Mesodermal cell (in vitro differentiated cells): ENCODE measurements at regions not wholly inside any gene's neighbourhood (a gene's known extent, or its start where the extent isn't known, plus 50 kb on each side); places are given as distances from the start of the nearest gene placed in this dataset.

ENCODE experiments used
- H3K27ac ChIP-seq: 2 replicates; pipeline ENCODE4 v1.7.0; 2013; ENCODE audit warnings: mild to moderate bottlenecking, low read depth, low read length, moderate library complexity; ENCODE audit not compliant: severe bottlenecking
- H3K36me3 ChIP-seq: 2 replicates; pipeline ENCODE4 v1.7.1; 2013; ENCODE audit warnings: mild to moderate bottlenecking, low read length, moderate library complexity; ENCODE audit not compliant: control insufficient read depth, insufficient read depth
- H3K4me1 ChIP-seq: one replicate; pipeline ENCODE4 v1.7.1; 2013; ENCODE audit warnings: mild to moderate bottlenecking, low read length; ENCODE audit not compliant: insufficient read depth, control insufficient read depth, poor library complexity, severe bottlenecking
- H3K4me3 ChIP-seq: 2 replicates; pipeline ENCODE4 v1.7.0; 2013; ENCODE audit warnings: low read length, control low read depth, mild to moderate bottlenecking; ENCODE audit not compliant: insufficient read depth, poor library complexity, severe bottlenecking; ENCODE audit errors: extremely low read depth
- H3K9me3 ChIP-seq: 2 replicates; pipeline ENCODE4 v1.7.1; 2013; ENCODE audit warnings: mild to moderate bottlenecking, low read length, moderate library complexity; ENCODE audit not compliant: control insufficient read depth
- WGBS, 2 experiments: methylation state at CpG; one replicate each; pipeline ENCODE4 v1.1.5; 2013; ENCODE audit warnings: missing lambda C conversion rate in 2 of 2; ENCODE audit not compliant: insufficient coverage in 2 of 2; 5-methylcytosine and 5-hydroxymethylcytosine counted together

DNA sequence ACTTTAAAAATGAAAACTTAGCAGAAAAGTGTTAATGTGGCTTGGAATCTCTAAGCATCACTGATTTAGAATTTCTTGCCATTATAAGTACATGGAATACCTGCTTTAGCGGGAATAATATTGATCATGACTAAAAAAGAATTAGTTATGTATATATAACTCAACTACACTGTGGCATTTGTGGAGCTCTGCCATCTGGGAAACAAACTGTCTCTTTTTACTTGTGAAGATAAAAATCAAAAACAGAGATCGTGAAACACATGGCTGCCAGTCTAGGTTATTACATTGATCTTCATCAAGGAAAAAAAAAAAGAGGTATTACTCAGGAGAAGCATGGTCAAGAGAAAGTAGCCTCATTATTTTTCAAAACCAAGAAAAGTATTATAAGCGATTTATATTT, 287.4 kb downstream of the HTR1A start:
- H3K4me1 ChIP-seq: no peaks in the 10 kb centered on the region
- WGBS, 2 experiments: 80% methylated on average over 1 of the region's 3 CpGs; no CpG with 5 or more reads in 1 of the 2 experiments
- H3K27ac ChIP-seq: no peak overlapping the region
- H3K36me3 ChIP-seq: no peaks in the 10 kb centered on the region
- H3K9me3 ChIP-seq: peaks cover 3% of the 10 kb centered on the region
- H3K4me3 ChIP-seq: no peak overlapping the region

DNA sequence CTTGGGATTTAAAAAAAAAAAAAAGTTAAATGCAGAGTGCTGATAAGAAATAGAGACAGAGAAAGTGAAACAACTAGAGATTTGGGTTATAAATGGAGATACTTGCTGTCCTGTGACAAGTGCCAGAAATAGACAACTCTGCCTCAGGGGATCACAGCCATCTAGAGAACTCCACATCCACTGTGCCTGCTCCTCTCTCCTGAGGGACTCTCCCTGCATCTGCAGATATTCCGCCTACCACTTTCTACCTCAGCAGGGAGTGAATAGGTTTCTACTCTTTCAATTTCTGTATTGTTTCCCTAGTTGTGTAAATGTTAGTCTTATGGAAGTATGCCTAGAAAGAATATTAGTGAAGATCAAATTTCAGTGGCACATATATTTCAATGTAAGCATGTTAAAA, 307.2 kb downstream of the HTR1A start:
- no peaks in the 10 kb centered on the region for H3K36me3 ChIP-seq
- no peak overlapping the region for H3K27ac ChIP-seq
- H3K4me1 ChIP-seq: peaks cover 8% of the 10 kb centered on the region
- no CpG with 5 or more reads among the region's 1 CpG for WGBS, 2 experiments
- H3K4me3 ChIP-seq: no peak overlapping the region
- no peaks in the 10 kb centered on the region for H3K9me3 ChIP-seq

DNA sequence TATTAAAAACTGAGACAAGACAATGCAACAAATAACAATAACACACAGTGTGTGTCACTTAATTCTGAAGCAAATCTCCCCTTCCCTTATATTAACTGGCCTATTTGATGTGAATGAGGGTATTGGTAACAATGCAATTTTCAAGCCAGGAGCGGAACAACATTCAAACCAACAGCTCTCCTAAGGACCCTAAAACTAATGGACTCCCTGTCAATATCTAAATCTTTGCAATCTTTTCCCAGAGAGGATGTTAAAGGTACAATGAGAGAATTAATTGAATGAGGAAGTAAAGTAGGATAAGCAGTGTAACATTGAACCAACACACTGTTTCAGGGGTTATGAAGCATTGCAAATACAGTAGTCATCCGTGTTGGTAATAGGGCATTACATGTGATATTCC, 311.7 kb downstream of the HTR1A start:
- Histone ChIP-seq H3K4me1 (peaks cover 8% of the 10 kb centered on the region), H3K36me3 (no peaks in the 10 kb centered on the region), H3K27ac (no peak overlapping the region), H3K9me3 (peaks cover 6% of the 10 kb centered on the region), H3K4me3 (no peak overlapping the region)
- no CpG with 5 or more reads among the region's 2 CpGs for WGBS, 2 experiments

DNA sequence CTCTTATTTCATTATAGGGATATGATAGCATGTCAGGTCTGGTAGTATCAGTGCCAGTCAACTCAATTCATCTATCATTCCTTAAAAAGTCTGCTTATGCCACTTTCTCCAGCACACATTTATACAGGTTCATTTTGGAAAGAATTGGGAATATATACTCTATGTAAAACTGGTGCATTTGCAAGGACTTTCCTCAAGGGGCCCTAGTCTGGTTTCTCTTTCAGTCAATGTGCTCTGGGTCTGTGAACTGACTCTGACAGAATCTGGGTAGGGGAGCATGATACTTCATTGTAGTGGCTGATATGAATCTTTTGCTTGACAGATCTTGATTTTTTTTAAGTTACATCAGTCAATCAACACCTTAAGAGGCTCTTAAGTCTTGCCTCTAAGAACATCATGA, 313.9 kb downstream of the HTR1A start:
- peaks cover 6% of the 10 kb centered on the region for H3K9me3 ChIP-seq
- no peak overlapping the region for H3K4me3 ChIP-seq
- no peaks in the 10 kb centered on the region for H3K36me3 ChIP-seq
- no peak overlapping the region for H3K27ac ChIP-seq
- H3K4me1 ChIP-seq: peaks cover 10% of the 10 kb centered on the region

DNA sequence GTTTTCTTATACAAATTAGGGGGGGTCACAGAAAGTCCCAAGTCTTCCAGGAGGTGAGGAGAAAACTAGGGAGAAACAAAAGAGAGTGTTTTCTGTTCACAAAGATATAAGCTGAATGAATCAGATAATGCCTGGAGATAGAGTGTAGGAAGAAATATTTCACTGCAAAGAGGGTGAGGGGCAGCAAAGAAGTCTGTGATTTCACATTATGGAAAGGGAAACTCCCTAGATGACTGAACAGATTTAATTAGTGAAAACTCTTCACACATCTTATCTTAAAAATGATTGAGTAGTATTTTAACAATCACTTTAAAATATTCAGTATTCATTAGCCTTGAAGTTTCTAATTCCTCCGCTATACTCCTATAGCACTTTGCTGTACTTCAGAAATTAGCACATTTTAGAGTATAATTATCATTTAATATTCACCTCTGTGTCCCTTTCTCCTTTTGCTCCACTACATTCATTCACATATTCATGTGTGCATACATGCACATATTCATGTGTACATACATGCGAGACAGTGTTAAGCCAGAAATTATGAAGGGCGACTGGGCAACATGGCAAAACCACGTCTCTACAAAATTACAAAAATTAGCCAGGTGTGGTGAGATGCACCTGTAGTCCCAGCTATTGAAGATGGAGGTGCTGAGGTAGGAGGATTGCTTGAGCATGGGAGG, 332.2 kb downstream of the HTR1A start:
- H3K9me3 ChIP-seq: no peaks in the 10 kb centered on the region
- no peak overlapping the region for H3K27ac ChIP-seq
- H3K4me1 ChIP-seq: no peaks in the 10 kb centered on the region
- no peak overlapping the region for H3K4me3 ChIP-seq
- WGBS, 2 experiments: 100% methylated on average over 1 of the region's 4 CpGs; no CpG with 5 or more reads in 1 of the 2 experiments
- no peaks in the 10 kb centered on the region for H3K36me3 ChIP-seq

DNA sequence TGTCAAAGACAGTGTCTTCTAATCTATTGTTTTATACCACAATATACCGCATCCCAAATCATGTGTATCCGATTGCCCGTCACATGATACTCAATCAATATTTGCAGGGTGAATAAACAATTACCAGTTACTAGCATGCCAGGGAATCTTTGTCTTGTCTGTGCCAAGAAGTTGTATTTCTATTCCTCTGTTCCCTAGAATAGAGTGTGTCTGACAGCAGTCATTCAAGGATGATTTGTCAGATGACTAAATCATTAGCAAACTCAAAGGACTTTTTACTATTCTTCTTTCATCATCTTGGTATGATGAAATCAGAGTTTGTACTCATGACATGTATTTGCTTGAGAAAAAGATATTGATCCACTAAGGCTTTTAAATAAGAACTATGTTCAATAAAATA, 348.8 kb downstream of the HTR1A start:
- Histone ChIP-seq H3K4me3 (no peak overlapping the region), H3K27ac (no peak overlapping the region), H3K36me3 (no peaks in the 10 kb centered on the region), H3K4me1 (no peaks in the 10 kb centered on the region), H3K9me3 (no peaks in the 10 kb centered on the region)
- 100% methylated on average over 2 to 3 of the region's 3 CpGs for WGBS, 2 experiments

DNA sequence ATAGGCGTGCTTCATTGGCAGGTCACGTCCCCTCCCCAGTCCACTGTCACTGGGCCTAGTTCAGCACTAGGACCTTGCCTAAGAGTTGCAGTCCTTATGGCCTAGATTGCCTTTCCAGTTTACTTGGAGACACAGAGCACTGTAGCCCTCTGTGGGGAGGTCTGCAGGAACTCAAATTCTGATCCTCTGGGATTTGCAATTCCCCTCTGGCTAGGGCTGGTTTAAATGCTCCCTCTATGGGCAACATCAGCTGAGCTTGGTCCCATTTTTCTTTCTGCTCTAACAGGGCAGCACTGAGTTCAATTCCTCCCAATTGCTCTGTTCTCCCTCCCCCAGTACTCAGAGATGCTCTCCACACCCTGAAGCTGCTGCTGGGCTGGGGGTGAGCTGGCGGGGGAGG, 358.2 kb downstream of the HTR1A start:
- Histone ChIP-seq H3K9me3 (no peaks in the 10 kb centered on the region), H3K36me3 (no peaks in the 10 kb centered on the region), H3K4me3 (no peak overlapping the region), H3K27ac (no peak overlapping the region), H3K4me1 (no peaks in the 10 kb centered on the region)
- 100% methylated on average over 2 of the region's 3 CpGs for WGBS, 2 experiments

DNA sequence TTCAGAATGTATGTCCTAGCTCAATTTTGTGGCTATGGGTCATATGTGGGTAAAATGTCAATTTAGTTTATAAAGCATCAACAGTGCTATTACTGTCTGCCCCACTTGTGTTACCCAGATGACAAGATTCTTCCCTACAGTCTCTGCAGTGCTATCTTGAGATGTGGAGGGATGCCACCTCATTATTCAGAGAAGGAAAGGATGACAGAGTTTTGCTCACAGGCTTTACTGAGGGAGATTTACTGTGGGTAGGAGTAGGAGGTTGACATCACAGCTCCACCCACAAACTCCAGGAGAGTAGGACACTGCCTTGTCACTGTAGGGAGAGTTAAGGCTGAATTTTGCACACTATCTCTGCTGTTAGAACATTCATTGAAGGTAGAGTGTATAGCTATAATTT, 359.3 kb downstream of the HTR1A start:
- Histone ChIP-seq H3K4me1 (no peaks in the 10 kb centered on the region), H3K9me3 (no peaks in the 10 kb centered on the region), H3K36me3 (no peaks in the 10 kb centered on the region), H3K27ac (no peak overlapping the region), H3K4me3 (no peak overlapping the region)

DNA sequence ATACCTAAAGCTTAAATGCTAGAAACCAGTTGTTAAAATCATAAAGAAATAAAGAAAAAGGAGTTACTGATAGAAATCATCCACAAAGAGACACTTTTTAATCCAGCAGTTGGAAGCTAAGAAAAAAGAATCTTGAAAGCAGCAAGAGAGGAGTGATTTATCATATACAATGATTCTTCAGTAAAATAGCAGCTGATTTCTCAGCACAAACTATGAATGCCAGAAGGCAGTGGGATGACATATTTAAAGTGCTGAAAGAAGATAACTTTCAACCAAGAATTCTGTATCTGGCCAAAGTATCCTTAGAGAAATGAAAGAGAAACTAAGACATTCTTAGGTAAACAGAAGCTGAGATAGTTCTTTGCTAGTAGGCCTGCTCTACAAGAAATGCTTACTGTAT, 366.0 kb downstream of the HTR1A start:
- no peaks in the 10 kb centered on the region for H3K4me1 ChIP-seq

DNA sequence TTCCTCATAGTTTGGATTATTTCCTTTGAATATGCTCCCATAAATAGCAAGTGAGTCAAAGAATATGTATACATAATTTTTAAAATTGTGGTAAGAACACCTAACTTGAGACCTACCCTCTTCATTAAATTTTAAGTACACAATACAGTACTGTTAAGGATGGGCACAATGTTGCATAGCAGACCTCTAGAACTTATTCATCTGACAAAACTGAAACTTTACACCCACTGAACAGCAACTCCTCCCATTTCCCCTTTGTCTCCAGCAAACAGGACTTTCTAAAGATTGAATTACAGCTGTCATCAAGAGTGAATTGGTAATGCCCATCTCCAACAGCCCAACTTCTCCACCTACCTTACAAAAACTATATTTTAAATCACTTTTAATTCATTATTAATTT, 388.9 kb downstream of the HTR1A start:
- Histone ChIP-seq H3K27ac (no peak overlapping the region), H3K9me3 (peaks cover 3% of the 10 kb centered on the region), H3K36me3 (no peaks in the 10 kb centered on the region), H3K4me3 (no peak overlapping the region), H3K4me1 (no peaks in the 10 kb centered on the region)

More for the DNA sequence above, 366.0 kb downstream of the HTR1A start:
- Histone ChIP-seq H3K9me3 (peaks cover 3% of the 10 kb centered on the region), H3K36me3 (no peaks in the 10 kb centered on the region), H3K27ac (no peak overlapping the region), H3K4me3 (no peak overlapping the region)

DNA sequence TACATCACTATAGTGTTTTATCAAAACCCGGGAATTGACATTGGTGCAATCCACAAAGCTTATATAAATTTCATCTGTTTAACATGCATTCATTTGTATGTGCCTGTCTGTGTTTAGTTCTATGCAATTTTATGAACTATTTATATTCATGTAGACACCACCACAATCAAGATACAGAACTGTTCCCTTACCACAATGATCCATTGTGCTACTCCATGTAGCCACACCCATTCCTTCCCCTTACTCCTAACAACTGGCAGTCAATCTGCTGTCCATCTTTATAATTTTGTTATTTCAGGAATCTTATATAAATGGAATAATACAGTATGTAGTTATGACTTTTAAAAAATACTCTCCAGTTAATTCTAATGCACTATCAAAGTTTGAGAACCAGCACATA, 389.5 kb downstream of the HTR1A start:
- H3K4me1 ChIP-seq: no peaks in the 10 kb centered on the region

More for the DNA sequence above, 389.5 kb downstream of the HTR1A start:
- Histone ChIP-seq H3K27ac (no peak overlapping the region), H3K4me3 (no peak overlapping the region), H3K36me3 (no peaks in the 10 kb centered on the region), H3K9me3 (peaks cover 3% of the 10 kb centered on the region)
- WGBS, 2 experiments: 67 to 80% methylated on average over 1 of the region's 1 CpG
